Natural killer cell (primary cell): ENCODE measurements at regions not wholly inside any gene's neighbourhood (a gene's known extent, or its start where the extent isn't known, plus 50 kb on each side); places are given as distances from the start of the nearest gene placed in this dataset.
A peak's percentile ranks its signal among the peaks of the same experiment; 100 is the strongest.

Source experiments
- ATAC-seq, 3 donors: fragments of 150-1000 bp in 2 of 3; fragments of 200-7000 bp in 1 of 3; cut with Tn5 transposase; 1 replicate in 1 of 3; 2 replicates in 2 of 3; pipeline ENCODE4 v1.10.0; 2021; ENCODE audit warnings: mild to moderate bottlenecking in 2 of 3, moderate library complexity in 2 of 3
- DNase-seq, 2 donors: peaks; one replicate each; pipeline versions ENCODE4 v3.0.0 to v3.0.0-alpha.2; 2013 to 2021; ENCODE audit warnings: mixed read lengths in 1 of 2
- H3K27ac ChIP-seq: one replicate; pipeline ENCODE4 v1.5.1; 2013; ENCODE audit warnings: mild to moderate bottlenecking, low read length
- H3K27me3 ChIP-seq: one replicate; pipeline ENCODE4 v1.6.1; 2013; ENCODE audit warnings: low read length; ENCODE audit not compliant: control insufficient read depth, insufficient read depth
- H3K36me3 ChIP-seq: one replicate; pipeline ENCODE4 v1.6.1; 2013; ENCODE audit warnings: low read length; ENCODE audit not compliant: control insufficient read depth, insufficient read depth
- H3K4me1 ChIP-seq: one replicate; pipeline ENCODE4 v1.6.1; 2013; ENCODE audit warnings: low read length; ENCODE audit not compliant: control insufficient read depth, insufficient read depth
- H3K4me3 ChIP-seq: one replicate; pipeline ENCODE4 v1.5.1; 2013; ENCODE audit warnings: low read length
- H3K9me3 ChIP-seq: one replicate; pipeline ENCODE4 v1.6.1; 2013; ENCODE audit warnings: low read length; ENCODE audit not compliant: control insufficient read depth, insufficient read depth
- H3K27ac Mint-ChIP-seq, 2 donors: one replicate each; pipeline ENCODE4 v1.8.0; 2022; ENCODE audit warnings: mild to moderate bottlenecking in 2 of 2, mixed read lengths in 2 of 2, moderate library complexity in 1 of 2
- H3K27me3 Mint-ChIP-seq, 2 donors: one replicate each; pipeline ENCODE4 v1.8.0; 2022; ENCODE audit warnings: low read depth in 2 of 2, mixed read lengths in 2 of 2
- H3K36me3 Mint-ChIP-seq: one replicate; pipeline ENCODE4 v1.8.0; 2022; ENCODE audit warnings: mixed read lengths
- H3K4me1 Mint-ChIP-seq, 2 donors: one replicate each; pipeline ENCODE4 v1.8.0; 2022; ENCODE audit warnings: mixed read lengths in 2 of 2
- H3K4me3 Mint-ChIP-seq: one replicate; pipeline ENCODE4 v1.8.0; 2022; ENCODE audit warnings: mild to moderate bottlenecking, moderate library complexity, mixed read lengths
- H3K9me3 Mint-ChIP-seq, 2 donors: one replicate each; pipeline ENCODE4 v1.8.0; 2022; ENCODE audit warnings: mixed read lengths in 2 of 2
- CTCF ChIP-seq: fragments of 200-600 bp; IDR thresholded peaks from one replicate; pipeline ENCODE4 v1.8.0; 2022; ENCODE audit warnings: antibody characterized with exemption
- WGBS: methylation state at CpG from one replicate; pipeline ENCODE4 v1.1.7; 2013; ENCODE audit warnings: missing lambda C conversion rate; ENCODE audit not compliant: insufficient coverage; 5-methylcytosine and 5-hydroxymethylcytosine counted together
- intact Hi-C: fragments of 100-400 bp; cut with micrococcal nuclease; formaldehyde crosslinking; loops from one replicate; pipeline ENCODE4 v1.14.2; 2022

- WGBS, result 4% methylated on average over 2 of the region's 3 CpGs
- ATAC-seq (peak; percentile 35 to 54 (median 36)), DNase-seq (peak in 1 of 2 donors; percentile 45)
- Mint-ChIP-seq H3K36me3 (peaks cover 10% of the 10 kb centered on the region), H3K4me1 (peaks cover 39 to 46% of the 10 kb centered on the region in 2 donors), H3K27me3 (no peaks in the 10 kb centered on the region), H3K27ac (peak overlapping the region; percentile 86 to 88), H3K4me3 (peak overlapping the region; percentile 80), H3K9me3 (peaks cover 0 to 3% of the 10 kb centered on the region in 2 donors)
- intact Hi-C loops, result loop anchor here (2.0 to 5.0 kb wide), 3 partner anchors 73 to 633 kb away; no protein-coding TSS in a partner anchor
- peak overlapping the region; percentile 5 for H3K4me3 ChIP-seq
- H3K27me3 ChIP-seq, result no peaks in the 10 kb centered on the region
- no peak for TF ChIP-seq CTCF
- H3K36me3 ChIP-seq, result no peaks in the 10 kb centered on the region
- peak overlapping the region; percentile 58 for H3K27ac ChIP-seq
- H3K4me1 ChIP-seq, result peaks cover 18% of the 10 kb centered on the region
- H3K9me3 ChIP-seq, result no peaks in the 10 kb centered on the region
Observed at GRCh38 chr3:187919544-187919943, 174.3 kb upstream of the BCL6 start.

GRCh38 chr3:187920030-187920429 lies 174.8 kb upstream of the BCL6 start:
- Histone ChIP-seq H3K27ac (no peak overlapping the region), H3K27me3 (no peaks in the 10 kb centered on the region), H3K4me3 (no peak overlapping the region), H3K36me3 (no peaks in the 10 kb centered on the region), H3K4me1 (peaks cover 18% of the 10 kb centered on the region), H3K9me3 (no peaks in the 10 kb centered on the region)
- H3K4me3 Mint-ChIP-seq, result peak overlapping the region; percentile 80
- H3K27ac Mint-ChIP-seq, result peak overlapping the region; percentile 86 to 88
- H3K27me3 Mint-ChIP-seq, result no peaks in the 10 kb centered on the region
- intact Hi-C loops, result no loop called here
- DNase-seq (no peak), ATAC-seq (peak in 1 of 3 donors; percentile 3)
- H3K36me3 Mint-ChIP-seq, result peaks cover 15% of the 10 kb centered on the region
- H3K4me1 Mint-ChIP-seq, result peaks cover 39 to 46% of the 10 kb centered on the region in 2 donors
- WGBS, result 75% methylated on average over 1 of the region's 1 CpG
- H3K9me3 Mint-ChIP-seq, result peaks cover 0 to 5% of the 10 kb centered on the region in 2 donors
- TF ChIP-seq CTCF, result no peak

GRCh38 chr3:187920913-187921312 lies 175.6 kb upstream of the BCL6 start:
- Mint-ChIP-seq H3K4me3 (no peak overlapping the region), H3K4me1 (peaks cover 39 to 44% of the 10 kb centered on the region in 2 donors), H3K27ac (peak overlapping the region in 1 of 2 donors; percentile 69), H3K36me3 (peaks cover 15% of the 10 kb centered on the region), H3K9me3 (peaks cover 0 to 5% of the 10 kb centered on the region in 2 donors), H3K27me3 (no peaks in the 10 kb centered on the region)
- whole genome bisulfite sequencing, result 98% methylated on average over 6 of the region's 6 CpGs
- Histone ChIP-seq H3K36me3 (no peaks in the 10 kb centered on the region), H3K9me3 (no peaks in the 10 kb centered on the region), H3K27ac (no peak overlapping the region), H3K4me1 (peaks cover 18% of the 10 kb centered on the region), H3K4me3 (no peak overlapping the region), H3K27me3 (no peaks in the 10 kb centered on the region)
- intact Hi-C loops, result no loop called here
- DNase-seq, result no peak
- no peak for TF ChIP-seq CTCF
- no peak for ATAC-seq
